ENCODE measurements at regions not wholly inside any gene's neighbourhood (a gene's known extent, or its start where the extent isn't known, plus 50 kb on each side); places are given as distances from the start of the nearest gene placed in this dataset.
A peak's percentile ranks its signal among the peaks of the same experiment; 100 is the strongest.

- no peak for TF ChIP-seq CTCF (IDR thresholded peaks at IDR 0.05; ENCODE audit: low read depth, low read length)
These were observed 346.9 kb downstream of the BCOR start for GRCh38 chrX:39750848-39751247.

GRCh38 chrX:39752815-39753214, 344.9 kb downstream of the BCOR start:
- no peak for TF ChIP-seq CTCF (IDR thresholded peaks at IDR 0.05; ENCODE audit: low read depth, low read length)
- DNase-seq (ENCODE audit: low read depth in 2 of 2) = peak; percentile 57 to 65
- H3K4me3 ChIP-seq (replicated peaks in 1 of 2; ENCODE audit: low read depth in 2 of 2, low read length in 2 of 2) = no peak overlapping the region

More at GRCh38 chrX:39750848-39751247, 346.9 kb downstream of the BCOR start:
- no peak for DNase-seq (ENCODE audit: low read depth in 2 of 2)
- no peak overlapping the region for H3K4me3 ChIP-seq (replicated peaks in 1 of 2; ENCODE audit: low read depth in 2 of 2, low read length in 2 of 2)

GRCh38 chrX:39753293-39753996, 344.3 kb downstream of the BCOR start:
- TF ChIP-seq CTCF (IDR thresholded peaks at IDR 0.05; ENCODE audit: low read depth, low read length) = no peak
- peak; percentile 42 to 51 for DNase-seq (ENCODE audit: low read depth in 2 of 2)
- no peak overlapping the region for H3K4me3 ChIP-seq (replicated peaks in 1 of 2; ENCODE audit: low read depth in 2 of 2, low read length in 2 of 2)

GRCh38 chrX:39755143-39756032, 342.4 kb downstream of the BCOR start:
- no peak for TF ChIP-seq CTCF (IDR thresholded peaks at IDR 0.05; ENCODE audit: low read depth, low read length)
- peak; percentile 94 to 95 for DNase-seq (ENCODE audit: low read depth in 2 of 2)
- H3K4me3 ChIP-seq (replicated peaks in 1 of 2; ENCODE audit: low read depth in 2 of 2, low read length in 2 of 2) = no peak overlapping the region

GRCh38 chrX:39756086-39756883, 341.5 kb downstream of the BCOR start:
- no peak for TF ChIP-seq CTCF (IDR thresholded peaks at IDR 0.05; ENCODE audit: low read depth, low read length)
- DNase-seq (ENCODE audit: low read depth in 2 of 2) = no peak
- no peak overlapping the region for H3K4me3 ChIP-seq (replicated peaks in 1 of 2; ENCODE audit: low read depth in 2 of 2, low read length in 2 of 2)

- DNase-seq (ENCODE audit: low read depth in 2 of 2) = peak; percentile 67 to 82
- no peak overlapping the region for H3K4me3 ChIP-seq (replicated peaks in 1 of 2; ENCODE audit: low read depth in 2 of 2, low read length in 2 of 2)
- TF ChIP-seq CTCF (IDR thresholded peaks at IDR 0.05; ENCODE audit: low read depth, low read length) = no peak
These were observed 339.8 kb downstream of the BCOR start for GRCh38 chrX:39757971-39758370.

All from cardiac fibroblast (primary cell).